ENCODE measurements at regions not wholly inside any gene's neighbourhood (a gene's known extent, or its start where the extent isn't known, plus 50 kb on each side); places are given as distances from the start of the nearest gene placed in this dataset.

GRCh38 chr6:12525276-12525675 is 191.3 kb upstream of the PHACTR1 start:
- Histone ChIP-seq H4K20me1 (replicated peaks in 1 of 2; ENCODE audit: control insufficient read depth in 1 of 2, insufficient read depth in 2 of 2, low read length in 2 of 2) (no peaks in the 10 kb centered on the region), H3K4ac (replicated peaks; ENCODE audit: insufficient read length, low read depth, low read length) (no peak overlapping the region), H3K14ac (ENCODE audit: insufficient read length) (no peak overlapping the region), H4K5ac (ENCODE audit: insufficient read length, low read depth, low read length) (no peak overlapping the region), H3K4me3 (ENCODE audit: extremely low read depth in 1 of 4, insufficient read depth in 2 of 4, low read depth in 3 of 4, low read length in 4 of 4) (no peak overlapping the region), H3K36me3 (ENCODE audit: control insufficient read depth in 2 of 4, insufficient read depth in 4 of 4, low read length in 3 of 4) (no peaks in the 10 kb centered on the region), H2BK20ac (ENCODE audit: low read length) (no peak overlapping the region), H3K27me3 (replicated peaks in 1 of 4; ENCODE audit: control insufficient read depth in 3 of 4, extremely low read depth in 1 of 4, insufficient read depth in 3 of 4, low read length in 3 of 4) (no peaks in the 10 kb centered on the region), H3K18ac (ENCODE audit: extremely low read depth, low read length) (no peak overlapping the region), H3K9me3 (ENCODE audit: insufficient read depth in 2 of 2, low read depth in 1 of 2, low read length in 1 of 2) (no peaks in the 10 kb centered on the region), H3K79me2 (ENCODE audit: control insufficient read depth in 1 of 2, insufficient read depth in 2 of 2, low read length in 2 of 2) (no peaks in the 10 kb centered on the region), H3K23ac (ENCODE audit: insufficient read length) (no peak overlapping the region), H2BK5ac (ENCODE audit: low read depth, low read length) (no peak overlapping the region), H2BK120ac (replicated peaks; ENCODE audit: low read depth, low read length) (no peak overlapping the region), H2AK5ac (ENCODE audit: low read depth, low read length) (no peak overlapping the region), H4K91ac (replicated peaks; ENCODE audit: insufficient read length, low read length) (no peak overlapping the region), H2AFZ (ENCODE audit: low read length) (no peak overlapping the region), H3K56ac (replicated peaks; ENCODE audit: insufficient read length, low read depth, low read length) (no peak overlapping the region), H4K8ac (ENCODE audit: extremely low read depth, insufficient read depth, low read length) (no peak overlapping the region), H3K9ac (replicated peaks in 1 of 4; ENCODE audit: extremely low read depth in 1 of 4, low read depth in 3 of 4, low read length in 3 of 4) (no peak overlapping the region), H3K4me2 (ENCODE audit: insufficient read depth in 1 of 2, low read depth in 2 of 2, low read length in 2 of 2) (no peak overlapping the region), H3K23me2 (ENCODE audit: low read depth, low read length) (no peaks in the 10 kb centered on the region; the same call in 1 of the 2 replicates), H3K4me1 (replicated peaks in 1 of 4; ENCODE audit: control insufficient read depth in 3 of 4, insufficient read depth in 4 of 4, low read length in 3 of 4) (peaks cover 0 to 2% (median 0%) of the 10 kb centered on the region in 4 experiments; a peak in 1 of 7 replicates), H3K79me1 (ENCODE audit: low read depth, low read length) (no peaks in the 10 kb centered on the region), H2BK15ac (ENCODE audit: low read length) (no peak overlapping the region), H2BK12ac (ENCODE audit: low read depth, low read length) (no peak overlapping the region), H3K27ac (ENCODE audit: low read depth, low read length) (no peak overlapping the region)
- WGBS, 2 experiments (ENCODE audit: extremely low coverage in 1 of 2, insufficient coverage in 1 of 2, insufficient read length in 1 of 2, insufficient replicate concordance in 2 of 2, low coverage in 1 of 2, low lambda C conversion rate in 2 of 2, missing lambda C conversion rate in 1 of 2), result 75% methylated on average over 3 of the region's 3 CpGs; no CpG with 5 or more reads in 1 of the 2 experiments
- FAIRE-seq (no peak), DNase-seq (ENCODE audit: low read depth in 1 of 2, low spot score in 2 of 2) (no peak)
- ChIA-PET POLR2A (ENCODE audit: partially characterized antibody) (no interaction called here), CTCF (ENCODE audit: partially characterized antibody) (no interaction called here)
- TF ChIP-seq ATF3 (IDR thresholded peaks at IDR 0.05; ENCODE audit: insufficient read depth, low read depth, low read length) (no peak), EP300 (IDR thresholded peaks at IDR 0.05; ENCODE audit: borderline replicate concordance in 1 of 2, low read depth in 2 of 2, low read length in 2 of 2) (no peak), MAFK (IDR thresholded peaks at IDR 0.05; ENCODE audit: low read depth, low read length) (no peak)

Measured in H1 (cell line).